Colonic mucosa (tissue), 4 donors: ENCODE measurements at regions not wholly inside any gene's neighbourhood (a gene's known extent, or its start where the extent isn't known, plus 50 kb on each side); places are given as distances from the start of the nearest gene placed in this dataset.

Experiments
- DNase-seq: peaks from one replicate; pipeline ENCODE4 v3.0.0-alpha.2; 2020
- H3K27ac ChIP-seq: fragments of 200-600 bp; one replicate; pipeline ENCODE4 v1.8.0; 2021
- H3K27me3 ChIP-seq: fragments of 200-600 bp; one replicate; pipeline ENCODE4 v1.8.0; 2021
- H3K36me3 ChIP-seq: fragments of 200-600 bp; one replicate; pipeline ENCODE4 v1.8.0; 2021
- H3K4me1 ChIP-seq: fragments of 200-600 bp; one replicate; pipeline ENCODE4 v1.8.0; 2021; ENCODE audit warnings: mild to moderate bottlenecking
- H3K4me3 ChIP-seq: fragments of 200-600 bp; one replicate; pipeline ENCODE4 v1.8.0; 2021
- H3K9ac ChIP-seq, 2 donors: one replicate each; pipeline ENCODE4 v1.7.0; 2013; ENCODE audit warnings: control low read depth in 2 of 2, low read depth in 2 of 2, low read length in 2 of 2
- H3K9me3 ChIP-seq: fragments of 200-600 bp; one replicate; pipeline ENCODE4 v1.8.0; 2021
- CTCF ChIP-seq: fragments of 200-600 bp; IDR thresholded peaks from one replicate; pipeline ENCODE4 v1.8.0; 2022; ENCODE audit warnings: antibody characterized with exemption, mild to moderate bottlenecking
- intact Hi-C: fragments of 100-400 bp; cut with DNase I; formaldehyde crosslinking; loops from one replicate; pipeline ENCODE4 v1.14.1; 2022
- donor health status: healthy.
- donor health status: DM: no; HTN: no; CAD: no.
- donor health status: DM: no; HTN: no; CAD: no.

GRCh38 chr21:27721675-27722074 is 754.8 kb upstream of the ADAMTS5 start:
- no peak overlapping the region for H3K9ac ChIP-seq
- no peak overlapping the region for H3K27ac ChIP-seq
- no peaks in the 10 kb centered on the region for H3K36me3 ChIP-seq
- H3K27me3 ChIP-seq: no peaks in the 10 kb centered on the region
- H3K4me3 ChIP-seq: no peak overlapping the region
- TF ChIP-seq CTCF: no peak
- H3K9me3 ChIP-seq: no peaks in the 10 kb centered on the region
- no peak for DNase-seq
- H3K4me1 ChIP-seq: no peaks in the 10 kb centered on the region
- intact Hi-C loops: no loop called here

GRCh38 chr21:27719226-27719625 is 752.3 kb upstream of the ADAMTS5 start:
- H3K9me3 ChIP-seq: no peaks in the 10 kb centered on the region
- no peaks in the 10 kb centered on the region for H3K36me3 ChIP-seq
- TF ChIP-seq CTCF: no peak
- no peaks in the 10 kb centered on the region for H3K4me1 ChIP-seq
- no peaks in the 10 kb centered on the region for H3K27me3 ChIP-seq
- H3K4me3 ChIP-seq: no peak overlapping the region
- no peak overlapping the region for H3K27ac ChIP-seq
- DNase-seq: no peak
- H3K9ac ChIP-seq: no peak overlapping the region
- intact Hi-C loops: no loop called here

GRCh38 chr21:27715131-27715530 is 748.2 kb upstream of the ADAMTS5 start:
- intact Hi-C loops: no loop called here
- Histone ChIP-seq H3K9me3 (no peaks in the 10 kb centered on the region), H3K4me3 (no peak overlapping the region), H3K4me1 (no peaks in the 10 kb centered on the region), H3K36me3 (no peaks in the 10 kb centered on the region), H3K27me3 (no peaks in the 10 kb centered on the region), H3K9ac (no peak overlapping the region), H3K27ac (no peak overlapping the region)
- no peak for DNase-seq
- no peak for TF ChIP-seq CTCF

GRCh38 chr21:27713154-27714109 is 746.5 kb upstream of the ADAMTS5 start:
- DNase-seq: peak; percentile 27
- Histone ChIP-seq H3K9me3 (no peaks in the 10 kb centered on the region), H3K27me3 (no peaks in the 10 kb centered on the region), H3K4me1 (no peaks in the 10 kb centered on the region), H3K9ac (no peak overlapping the region), H3K4me3 (no peak overlapping the region), H3K36me3 (no peaks in the 10 kb centered on the region), H3K27ac (no peak overlapping the region)
- no peak for TF ChIP-seq CTCF
- intact Hi-C loops: no loop called here

- H3K36me3 ChIP-seq: no peaks in the 10 kb centered on the region
- no peaks in the 10 kb centered on the region for H3K4me1 ChIP-seq
- no peaks in the 10 kb centered on the region for H3K9me3 ChIP-seq
- no peak for DNase-seq
- intact Hi-C loops: loop anchor here (5.0 kb wide), 1 partner anchor 98 kb away; no protein-coding TSS in a partner anchor
- no peak overlapping the region for H3K27ac ChIP-seq
- no peaks in the 10 kb centered on the region for H3K27me3 ChIP-seq
- TF ChIP-seq CTCF: no peak
- no peak overlapping the region for H3K4me3 ChIP-seq
- H3K9ac ChIP-seq: no peak overlapping the region
Measured at GRCh38 chr21:27704567-27705166, 737.8 kb upstream of the ADAMTS5 start.
